ENCODE measurements at regions not wholly inside any gene's neighbourhood (a gene's known extent, or its start where the extent isn't known, plus 50 kb on each side); places are given as distances from the start of the nearest gene placed in this dataset.

- TF ChIP-seq EZH2phosphoT487 (IDR thresholded peaks at IDR 0.05; ENCODE audit: borderline replicate concordance, low read length) (no peak), CTCF (IDR thresholded peaks at IDR 0.05; ENCODE audit: low read depth, low read length, poor library complexity, severe bottlenecking) (no peak)
- Histone ChIP-seq H3K9me3 (ENCODE audit: control insufficient read depth, insufficient read depth, low read length) (no peaks in the 10 kb centered on the region), H3K4me3 (ENCODE audit: low read length) (no peak overlapping the region), H3K4me1 (ENCODE audit: control insufficient read depth, low read length) (no peaks in the 10 kb centered on the region), H3K27me3 (ENCODE audit: control insufficient read depth, low read length) (no peaks in the 10 kb centered on the region), H3K36me3 (ENCODE audit: control insufficient read depth, low read length) (no peaks in the 10 kb centered on the region), H3K4me2 (ENCODE audit: low read length) (no peak overlapping the region), H4K20me1 (ENCODE audit: control insufficient read depth, insufficient read depth, low read depth, low read length) (no peaks in the 10 kb centered on the region), H3K79me2 (ENCODE audit: control insufficient read depth, low read length) (no peaks in the 10 kb centered on the region), H3K27ac (ENCODE audit: low read depth, low read length) (no peak overlapping the region), H3K9me2 (replicated peaks; ENCODE audit: control insufficient read depth, low read length) (no peaks in the 10 kb centered on the region), H3F3A (ENCODE audit: control insufficient read depth, insufficient read depth) (no peaks in the 10 kb centered on the region)
Observed at GRCh38 chr20:40319056-40319455, 370.0 kb downstream of the MAFB start.

- Histone ChIP-seq H3K27ac (ENCODE audit: low read depth, low read length) (no peak overlapping the region), H3K27me3 (ENCODE audit: control insufficient read depth, low read length) (no peaks in the 10 kb centered on the region), H3K9me2 (replicated peaks; ENCODE audit: control insufficient read depth, low read length) (no peaks in the 10 kb centered on the region), H3K36me3 (ENCODE audit: control insufficient read depth, low read length) (no peaks in the 10 kb centered on the region), H3F3A (ENCODE audit: control insufficient read depth, insufficient read depth) (no peaks in the 10 kb centered on the region), H3K4me2 (ENCODE audit: low read length) (no peak overlapping the region), H3K4me1 (ENCODE audit: control insufficient read depth, low read length) (no peaks in the 10 kb centered on the region), H4K20me1 (ENCODE audit: control insufficient read depth, insufficient read depth, low read depth, low read length) (no peaks in the 10 kb centered on the region), H3K79me2 (ENCODE audit: control insufficient read depth, low read length) (no peaks in the 10 kb centered on the region), H3K4me3 (ENCODE audit: low read length) (no peak overlapping the region), H3K9me3 (ENCODE audit: control insufficient read depth, insufficient read depth, low read length) (no peaks in the 10 kb centered on the region)
- TF ChIP-seq CTCF (IDR thresholded peaks at IDR 0.05; ENCODE audit: low read depth, low read length, poor library complexity, severe bottlenecking) (no peak), EZH2phosphoT487 (IDR thresholded peaks at IDR 0.05; ENCODE audit: borderline replicate concordance, low read length) (no peak)
Observed at GRCh38 chr20:40317156-40317790, 371.8 kb downstream of the MAFB start.

GRCh38 chr20:40314278-40314677 lies 374.8 kb downstream of the MAFB start:
- no peaks in the 10 kb centered on the region for H3K79me2 ChIP-seq (ENCODE audit: control insufficient read depth, low read length)
- H3K9me3 ChIP-seq (ENCODE audit: control insufficient read depth, insufficient read depth, low read length) = no peaks in the 10 kb centered on the region
- H3F3A ChIP-seq (ENCODE audit: control insufficient read depth, insufficient read depth) = no peaks in the 10 kb centered on the region
- H4K20me1 ChIP-seq (ENCODE audit: control insufficient read depth, insufficient read depth, low read depth, low read length) = no peaks in the 10 kb centered on the region
- H3K4me1 ChIP-seq (ENCODE audit: control insufficient read depth, low read length) = no peaks in the 10 kb centered on the region
- H3K9me2 ChIP-seq (replicated peaks; ENCODE audit: control insufficient read depth, low read length) = no peaks in the 10 kb centered on the region
- H3K36me3 ChIP-seq (ENCODE audit: control insufficient read depth, low read length) = no peaks in the 10 kb centered on the region
- H3K27ac ChIP-seq (ENCODE audit: low read depth, low read length) = no peak overlapping the region
- H3K4me2 ChIP-seq (ENCODE audit: low read length) = no peak overlapping the region
- H3K4me3 ChIP-seq (ENCODE audit: low read length) = no peak overlapping the region
- no peak for TF ChIP-seq CTCF (IDR thresholded peaks at IDR 0.05; ENCODE audit: low read depth, low read length, poor library complexity, severe bottlenecking)
- no peak for TF ChIP-seq EZH2phosphoT487 (IDR thresholded peaks at IDR 0.05; ENCODE audit: borderline replicate concordance, low read length)
- H3K27me3 ChIP-seq (ENCODE audit: control insufficient read depth, low read length) = no peaks in the 10 kb centered on the region

Data from DOHH2 (cell line).